H1 (cell line): ENCODE measurements at regions not wholly inside any gene's neighbourhood (a gene's known extent, or its start where the extent isn't known, plus 50 kb on each side); places are given as distances from the start of the nearest gene placed in this dataset.

Source experiments
- CTCF ChIA-PET: fragments of 300-600 bp; sonication (Branson Sonifier 250); formaldehyde crosslinking; loops from one replicate; lab custom pipeline; 2021; ENCODE audit not compliant: partially characterized antibody; lab: Charles Lee
- POLR2A ChIA-PET: fragments of 300-600 bp; sonication (Branson Sonifier 250); formaldehyde crosslinking; loops from one replicate; lab custom pipeline; 2021; ENCODE audit warnings: inconsistent platforms; ENCODE audit not compliant: partially characterized antibody; lab: Charles Lee
- DNase-seq, 2 experiments: peaks; one replicate each; pipeline versions ENCODE4 v3.0.0 to v3.0.0-alpha.2; 2010 to 2022; ENCODE audit warnings: low spot score in 2 of 2, low read depth in 1 of 2, mixed read lengths in 1 of 2
- FAIRE-seq: peaks from 2 replicates; lab custom pipeline; 2011; peaks lifted over from hg19 to GRCh38; lab: Jason Lieb, UNC
- H2AFZ ChIP-seq: 2 replicates; pipeline ENCODE4 v1.8.1; 2012; ENCODE audit warnings: low read length, inconsistent platforms
- H2AK5ac ChIP-seq: 2 replicates; pipeline ENCODE4 v1.6.1; 2013; ENCODE audit warnings: low read depth, low read length
- H2BK120ac ChIP-seq: replicated peaks from 2 replicates; pipeline ENCODE3; 2013; ENCODE audit warnings: low read depth, low read length, inconsistent platforms
- H2BK12ac ChIP-seq: 2 replicates; pipeline ENCODE4 v1.6.1; 2013; ENCODE audit warnings: low read depth, low read length
- H2BK15ac ChIP-seq: 2 replicates; pipeline ENCODE4 v1.6.1; 2013; ENCODE audit warnings: low read length
- H2BK20ac ChIP-seq: 2 replicates; pipeline ENCODE4 v1.6.1; 2013; ENCODE audit warnings: low read length
- H2BK5ac ChIP-seq: 2 replicates; pipeline ENCODE4 v1.6.1; 2013; ENCODE audit warnings: low read depth, low read length
- H3K14ac ChIP-seq: 2 replicates; pipeline ENCODE4 v1.6.1; 2013; ENCODE audit warnings: inconsistent platforms; ENCODE audit not compliant: insufficient read length
- H3K18ac ChIP-seq: 2 replicates; pipeline ENCODE4 v1.6.1; 2013; ENCODE audit warnings: low read length; ENCODE audit errors: extremely low read depth
- H3K23ac ChIP-seq: 2 replicates; pipeline ENCODE4 v1.6.1; 2013; ENCODE audit warnings: inconsistent platforms; ENCODE audit not compliant: insufficient read length
- H3K23me2 ChIP-seq: 2 replicates; pipeline ENCODE4 v1.6.1; 2013; ENCODE audit warnings: low read depth, low read length
- H3K27ac ChIP-seq: 2 replicates; pipeline ENCODE4 v1.6.1; 2011; ENCODE audit warnings: low read depth, low read length, inconsistent platforms
- H3K27me3 ChIP-seq, 4 experiments: replicated peaks in 1 of 4; 1 replicate in 1 of 4; 2 replicates in 3 of 4; pipeline versions ENCODE4 v1.6.1 to v1.8.1; 2011 to 2013; ENCODE audit warnings: low read length in 3 of 4, mild to moderate bottlenecking in 3 of 4, inconsistent platforms in 2 of 4, mixed read lengths in 2 of 4, moderate library complexity in 1 of 4; ENCODE audit not compliant: control insufficient read depth in 3 of 4, insufficient read depth in 3 of 4; ENCODE audit errors: extremely low read depth in 1 of 4
- H3K36me3 ChIP-seq, 4 experiments: 2 replicates each; pipeline versions ENCODE4 v1.6.1 to v1.8.1; 2011 to 2013; ENCODE audit warnings: mild to moderate bottlenecking in 4 of 4, low read length in 3 of 4, moderate library complexity in 2 of 4, control low read depth in 1 of 4, inconsistent platforms in 1 of 4; ENCODE audit not compliant: insufficient read depth in 4 of 4, control insufficient read depth in 2 of 4
- H3K4ac ChIP-seq: replicated peaks from 2 replicates; pipeline ENCODE3; 2013; ENCODE audit warnings: low read length, low read depth, mixed read lengths, inconsistent platforms; ENCODE audit not compliant: insufficient read length
- H3K4me1 ChIP-seq, 4 experiments: replicated peaks in 1 of 4; 1 replicate in 1 of 4; 2 replicates in 3 of 4; pipeline versions ENCODE4 v1.6.1 to v1.8.1; 2011 to 2013; ENCODE audit warnings: low read length in 3 of 4, inconsistent platforms in 2 of 4, mixed read lengths in 1 of 4; ENCODE audit not compliant: insufficient read depth in 4 of 4, control insufficient read depth in 3 of 4
- H3K4me2 ChIP-seq, 2 experiments: 2 replicates each; pipeline versions ENCODE4 v1.6.1 to v1.8.1; 2011 to 2013; ENCODE audit warnings: low read depth in 2 of 2, low read length in 2 of 2, control low read depth in 1 of 2, inconsistent platforms in 1 of 2, mild to moderate bottlenecking in 1 of 2; ENCODE audit not compliant: insufficient read depth in 1 of 2
- H3K4me3 ChIP-seq, 4 experiments: fragments of 200-600, 300-600 bp in 1 of 4; sonication (generic), shearing (Covaris generic), sonication (Bioruptor Twin) in 1 of 4; 2 replicates each; pipeline versions ENCODE4 v1.5.1 to v1.8.1; 2011 to 2016; ENCODE audit warnings: low read length in 4 of 4, low read depth in 3 of 4, control low read depth in 2 of 4, inconsistent platforms in 2 of 4, mild to moderate bottlenecking in 2 of 4, mixed read lengths in 1 of 4, moderate library complexity in 1 of 4; ENCODE audit not compliant: insufficient read depth in 2 of 4; ENCODE audit errors: extremely low read depth in 1 of 4
- H3K56ac ChIP-seq: replicated peaks from 2 replicates; pipeline ENCODE3; 2013; ENCODE audit warnings: low read depth, mild to moderate bottlenecking, mixed read lengths, low read length, inconsistent platforms; ENCODE audit not compliant: insufficient read length
- H3K79me1 ChIP-seq: 2 replicates; pipeline ENCODE4 v1.6.1; 2013; ENCODE audit warnings: low read depth, low read length, control low read depth
- H3K79me2 ChIP-seq, 2 experiments: 2 replicates each; pipeline versions ENCODE4 v1.6.1 to v1.8.1; 2012 to 2013; ENCODE audit warnings: low read length in 2 of 2, mild to moderate bottlenecking in 2 of 2, inconsistent platforms in 1 of 2; ENCODE audit not compliant: insufficient read depth in 2 of 2, control insufficient read depth in 1 of 2
- H3K9ac ChIP-seq, 4 experiments: replicated peaks in 1 of 4; 1 replicate in 1 of 4; 2 replicates in 3 of 4; pipeline versions ENCODE4 v1.6.1 to v1.8.1; 2011 to 2013; ENCODE audit warnings: low read depth in 3 of 4, low read length in 3 of 4, control low read depth in 2 of 4, mild to moderate bottlenecking in 2 of 4, moderate library complexity in 2 of 4, inconsistent platforms in 1 of 4; ENCODE audit errors: extremely low read depth in 1 of 4
- H3K9me3 ChIP-seq, 2 experiments: 2 replicates each; pipeline versions ENCODE4 v1.6.1 to v1.8.1; 2012 to 2013; ENCODE audit warnings: mild to moderate bottlenecking in 2 of 2, moderate library complexity in 2 of 2, control low read depth in 1 of 2, inconsistent platforms in 1 of 2, low read depth in 1 of 2, low read length in 1 of 2, mixed read lengths in 1 of 2; ENCODE audit not compliant: insufficient read depth in 2 of 2
- H4K20me1 ChIP-seq, 2 experiments: replicated peaks in 1 of 2; 2 replicates each; pipeline versions ENCODE3 to v1.8.1; 2011 to 2013; ENCODE audit warnings: inconsistent platforms in 2 of 2, low read length in 2 of 2, mild to moderate bottlenecking in 1 of 2; ENCODE audit not compliant: insufficient read depth in 2 of 2, control insufficient read depth in 1 of 2
- H4K5ac ChIP-seq: 2 replicates; pipeline ENCODE4 v1.6.1; 2013; ENCODE audit warnings: low read length, low read depth, mixed read lengths, inconsistent platforms; ENCODE audit not compliant: insufficient read length
- H4K8ac ChIP-seq: 2 replicates; pipeline ENCODE4 v1.8.0; 2013; ENCODE audit warnings: mild to moderate bottlenecking, moderate library complexity, low read length, inconsistent platforms; ENCODE audit not compliant: insufficient read depth; ENCODE audit errors: extremely low read depth
- H4K91ac ChIP-seq: replicated peaks from 2 replicates; pipeline ENCODE3; 2013; ENCODE audit warnings: low read length, mixed read lengths, inconsistent platforms; ENCODE audit not compliant: insufficient read length
- BACH1 ChIP-seq: IDR thresholded peaks from 2 replicates; pipeline ENCODE4 v1.6.1; 2012; ENCODE audit warnings: low read length, improper control_type of control experiment
- CEBPB ChIP-seq: IDR thresholded peaks from 2 replicates; pipeline ENCODE4 v1.6.1; 2012; ENCODE audit warnings: low read depth, low read length
- EGR1 ChIP-seq: IDR thresholded peaks from 2 replicates; pipeline ENCODE4 v1.6.1; 2011; ENCODE audit warnings: low read depth, low read length, borderline replicate concordance
- EZH2 ChIP-seq: fragments of 200-600 bp; sonication (generic); IDR thresholded peaks from 2 replicates; pipeline ENCODE4 v1.7.1; 2012; ENCODE audit warnings: low read depth, mild to moderate bottlenecking, moderate library complexity, low read length, inconsistent platforms; ENCODE audit not compliant: severe bottlenecking
- FOSL1 ChIP-seq: IDR thresholded peaks from 2 replicates; pipeline ENCODE4 v1.6.1; 2011; ENCODE audit warnings: mild to moderate bottlenecking, low read depth, low read length, moderate library complexity; ENCODE audit not compliant: insufficient read depth
- GABPA ChIP-seq: IDR thresholded peaks from 2 replicates; pipeline ENCODE4 v1.6.1; 2011; ENCODE audit warnings: mild to moderate bottlenecking, low read length, moderate library complexity, borderline replicate concordance; ENCODE audit not compliant: insufficient read depth
- HDAC2 ChIP-seq, 2 experiments: fragments of 300-600 bp in 1 of 2; sonication (generic) in 1 of 2; IDR thresholded peaks; 2 replicates each; pipeline ENCODE4 v1.6.1; 2011 to 2012; ENCODE audit warnings: low read depth in 2 of 2, low read length in 2 of 2, mild to moderate bottlenecking in 2 of 2, moderate library complexity in 2 of 2, borderline replicate concordance in 1 of 2, inconsistent platforms in 1 of 2
- JUND ChIP-seq: IDR thresholded peaks from 2 replicates; pipeline ENCODE4 v1.6.1; 2011; ENCODE audit warnings: mild to moderate bottlenecking, improper control_type of control experiment, low read length
- POU5F1 ChIP-seq: IDR thresholded peaks from 2 replicates; pipeline ENCODE4 v1.6.1; 2011; ENCODE audit warnings: low read depth, mild to moderate bottlenecking, low read length, moderate library complexity
- RAD21 ChIP-seq, 2 experiments: IDR thresholded peaks in 1 of 2; conservative IDR thresholded peaks in 1 of 2; 2 replicates each; pipeline ENCODE4 v1.6.1; 2011; ENCODE audit warnings: low read depth in 2 of 2, low read length in 2 of 2, improper control_type of control experiment in 1 of 2, inconsistent platforms in 1 of 2, mild to moderate bottlenecking in 1 of 2, moderate library complexity in 1 of 2
- TBP ChIP-seq: IDR thresholded peaks from 2 replicates; pipeline ENCODE4 v1.6.1; 2011; ENCODE audit warnings: low read depth, low read length, improper control_type of control experiment
- TCF12 ChIP-seq: IDR thresholded peaks from 2 replicates; pipeline ENCODE4 v1.6.1; 2011; ENCODE audit warnings: low read depth, mild to moderate bottlenecking, low read length
- TF ChIP-seq, protein P1 (sequence below): IDR thresholded peaks from 2 replicates; pipeline ENCODE4 v1.6.1; 2011; ENCODE audit warnings: low read length, improper control_type of control experiment

- Histone ChIP-seq H2AFZ (no peak overlapping the region), H3K9me3 (no peaks in the 10 kb centered on the region), H2AK5ac (no peak overlapping the region; the same call in 1 of the 2 replicates), H3K27ac (no peak overlapping the region), H3K14ac (no peak overlapping the region), H3K18ac (no peak overlapping the region), H3K23ac (no peak overlapping the region), H2BK120ac (no peak overlapping the region), H4K8ac (no peak overlapping the region), H3K4me2 (no peak overlapping the region), H3K79me2 (no peaks in the 10 kb centered on the region), H3K4me1 (peaks cover 0 to 4% (median 0%) of the 10 kb centered on the region in 4 experiments; a peak in 3 of 7 replicates), H4K91ac (no peak overlapping the region), H2BK15ac (no peak overlapping the region), H3K23me2 (no peaks in the 10 kb centered on the region; the same call in 1 of the 2 replicates), H4K20me1 (no peaks in the 10 kb centered on the region), H3K9ac (no peak overlapping the region; a peak in 1 of 7 replicates), H3K56ac (no peak overlapping the region), H4K5ac (no peak overlapping the region), H3K36me3 (no peaks in the 10 kb centered on the region), H3K4me3 (no peak overlapping the region), H3K4ac (no peak overlapping the region), H2BK5ac (no peak overlapping the region), H3K79me1 (no peaks in the 10 kb centered on the region), H3K27me3 (no peaks in the 10 kb centered on the region), H2BK12ac (no peak overlapping the region; the same call in 1 of the 2 replicates), H2BK20ac (no peak overlapping the region)
- TF ChIP-seq BACH1 (no peak), TCF12 (no peak), JUND (no peak), POU5F1 (no peak), RAD21 (IDR thresholded peaks at IDR 0.05 in 1 of 2, conservative IDR thresholded peaks at IDR 0.05 in 1 of 2; ENCODE audit: low read depth in 2 of 2, low read length in 2 of 2) (no peak), GABPA (no peak), TBP (no peak), HDAC2 (IDR thresholded peaks at IDR 0.05; ENCODE audit: borderline replicate concordance in 1 of 2, low read depth in 2 of 2, low read length in 2 of 2) (no peak), EZH2 (no peak), FOSL1 (no peak), CEBPB (no peak), EGR1 (no peak)
- TF ChIP-seq, protein P1, sequence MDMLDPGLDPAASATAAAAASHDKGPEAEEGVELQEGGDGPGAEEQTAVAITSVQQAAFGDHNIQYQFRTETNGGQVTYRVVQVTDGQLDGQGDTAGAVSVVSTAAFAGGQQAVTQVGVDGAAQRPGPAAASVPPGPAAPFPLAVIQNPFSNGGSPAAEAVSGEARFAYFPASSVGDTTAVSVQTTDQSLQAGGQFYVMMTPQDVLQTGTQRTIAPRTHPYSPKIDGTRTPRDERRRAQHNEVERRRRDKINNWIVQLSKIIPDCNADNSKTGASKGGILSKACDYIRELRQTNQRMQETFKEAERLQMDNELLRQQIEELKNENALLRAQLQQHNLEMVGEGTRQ: no peak
- FAIRE-seq (no peak), DNase-seq (no peak)
- ChIA-PET CTCF (interaction anchor here (1.0 kb wide), 1 partner anchor 18 kb away, joined by 3 read pairs; no protein-coding TSS in a partner anchor), POLR2A (interaction anchor here (0.6 kb wide), 1 partner anchor 43 kb away, joined by 4 read pairs; no protein-coding TSS in a partner anchor)
Observed at GRCh38 chr7:33667196-33667595, 238.1 kb upstream of the BMPER start.
